Psoas muscle (tissue), 7 donors: ENCODE measurements at regions not wholly inside any gene's neighbourhood (a gene's known extent, or its start where the extent isn't known, plus 50 kb on each side); places are given as distances from the start of the nearest gene placed in this dataset.

Source experiments
- ATAC-seq, 4 donors: fragments of 200-7000 bp; cut with Tn5 transposase; one replicate each; pipeline ENCODE4 v1.9.1; 2020; ENCODE audit warnings: moderate library complexity in 3 of 4, mild to moderate bottlenecking in 2 of 4
- DNase-seq, 2 donors: peaks; one replicate each; pipeline ENCODE4 v3.0.0-alpha.2; 2020
- H3K27ac ChIP-seq: fragments of 200-600 bp; one replicate; pipeline ENCODE4 v1.8.0; 2022
- H3K27me3 ChIP-seq, 3 donors: fragments of 200-600 bp in 1 of 3; one replicate each; pipeline versions ENCODE4 v1.6.1 to v1.8.0; 2013 to 2022; ENCODE audit warnings: low read length in 2 of 3, mild to moderate bottlenecking in 2 of 3, moderate library complexity in 1 of 3; ENCODE audit not compliant: insufficient read depth in 3 of 3
- H3K36me3 ChIP-seq, 2 donors: fragments of 200-600 bp in 1 of 2; one replicate each; pipeline versions ENCODE4 v1.6.1 to v1.8.0; 2013 to 2022; ENCODE audit warnings: low read depth in 1 of 2, mild to moderate bottlenecking in 1 of 2, moderate library complexity in 1 of 2; ENCODE audit not compliant: insufficient read depth in 1 of 2
- H3K4me1 ChIP-seq: fragments of 200-600 bp; one replicate; pipeline ENCODE4 v1.8.0; 2022
- H3K4me3 ChIP-seq: fragments of 200-600 bp; one replicate; pipeline ENCODE4 v1.8.0; 2022; ENCODE audit warnings: mild to moderate bottlenecking
- H3K9me3 ChIP-seq: fragments of 200-600 bp; one replicate; pipeline ENCODE4 v1.8.0; 2022
- CTCF ChIP-seq: fragments of 200-600 bp; IDR thresholded peaks from one replicate; pipeline ENCODE4 v1.8.0; 2022; ENCODE audit warnings: antibody characterized with exemption
- WGBS, 3 donors: extraction: QIAGEN DNeasy Blood & Tissue Kit; methylation state at CpG; one replicate each; pipeline versions ENCODE4 v1.1.6 to v1.1.7; 2013; 5-methylcytosine and 5-hydroxymethylcytosine counted together
- intact Hi-C, 2 donors: fragments of 100-400 bp; cut with DNase I; formaldehyde crosslinking; loops; one replicate each; pipeline versions ENCODE4 v1.11.0 to v1.14.2; 2022
- donor health status: healthy with polysubstance abuse.
- donor health status: DM: no; HTN: no; CAD: no; lungs with moderate emphysema.
- donor health status: Bipolar disorder and iron deficiency.
- donor health status: healthy.
- donor health status: DM: yes; HTN: yes; CAD: no.
- donor health status: DM: no; HTN: no; CAD: no.
- donor health status: DM: yes; HTN: yes; CAD: no.

DNA sequence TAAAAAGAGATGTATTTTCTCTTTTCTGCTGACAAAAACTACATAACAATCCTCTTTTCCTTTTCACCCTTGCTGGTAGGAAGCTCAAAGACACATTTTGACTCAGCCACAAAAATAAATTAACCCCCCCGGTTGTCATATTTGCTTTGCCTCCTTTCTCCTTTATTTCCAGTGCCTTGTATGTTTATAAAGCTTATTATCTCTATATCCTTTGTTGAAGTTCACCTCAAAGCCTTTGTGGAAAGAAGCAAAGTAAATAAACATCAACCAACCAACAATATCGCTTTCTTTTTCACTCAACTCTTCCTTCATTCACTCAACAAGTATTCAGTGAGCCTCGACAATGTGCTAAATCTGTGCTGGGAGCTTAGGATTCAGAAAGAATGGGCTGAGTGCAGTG is 276.5 kb upstream of the ID2 start:
- no peaks in the 10 kb centered on the region for H3K9me3 ChIP-seq
- WGBS, 3 donors = 96% methylated on average over 3 of the region's 3 CpGs
- H3K36me3 ChIP-seq = no peaks in the 10 kb centered on the region
- TF ChIP-seq CTCF = no peak
- DNase-seq (no peak), ATAC-seq (no peak)
- no peaks in the 10 kb centered on the region for H3K27me3 ChIP-seq
- no peak overlapping the region for H3K4me3 ChIP-seq
- intact Hi-C loops = no loop called here
- no peak overlapping the region for H3K27ac ChIP-seq
- no peaks in the 10 kb centered on the region for H3K4me1 ChIP-seq

DNA sequence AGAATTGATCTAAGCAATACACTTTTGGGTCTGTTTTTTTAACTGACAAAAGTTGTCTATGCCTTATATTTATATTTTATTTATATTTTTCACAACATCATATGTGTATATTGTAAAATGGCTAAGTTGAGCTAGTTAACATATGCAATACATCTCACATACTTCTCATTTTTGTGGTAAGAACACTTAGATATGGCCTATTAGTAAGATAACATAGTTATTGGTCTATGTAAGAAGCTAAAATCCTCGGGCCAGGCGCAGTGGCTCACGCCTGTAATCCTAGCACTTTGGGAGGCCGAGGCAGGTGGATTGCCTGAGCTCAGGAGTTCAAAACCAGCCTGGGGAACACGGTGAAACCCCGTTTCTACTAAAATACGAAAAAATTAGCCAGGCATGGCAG is 275.6 kb upstream of the ID2 start:
- no peaks in the 10 kb centered on the region for H3K9me3 ChIP-seq
- TF ChIP-seq CTCF = no peak
- H3K36me3 ChIP-seq = no peaks in the 10 kb centered on the region
- intact Hi-C loops = no loop called here
- WGBS, 3 donors = 63 to 78% (median 74%) methylated on average over 7 of the region's 7 CpGs
- H3K27me3 ChIP-seq = no peaks in the 10 kb centered on the region
- ATAC-seq = no peak
- no peaks in the 10 kb centered on the region for H3K4me1 ChIP-seq
- H3K27ac ChIP-seq = no peak overlapping the region
- DNase-seq = no peak
- no peak overlapping the region for H3K4me3 ChIP-seq

GRCh38 chr2:8407332-8407731 is 274.5 kb upstream of the ID2 start:
- whole genome bisulfite sequencing, 3 donors = 94 to 100% (median 97%) methylated on average over 3 of the region's 3 CpGs
- no peak for TF ChIP-seq CTCF
- Histone ChIP-seq H3K4me3 (no peak overlapping the region), H3K27ac (no peak overlapping the region), H3K36me3 (no peaks in the 10 kb centered on the region), H3K4me1 (no peaks in the 10 kb centered on the region), H3K9me3 (no peaks in the 10 kb centered on the region), H3K27me3 (no peaks in the 10 kb centered on the region)
- DNase-seq (no peak), ATAC-seq (no peak)
- intact Hi-C loops = no loop called here

DNA sequence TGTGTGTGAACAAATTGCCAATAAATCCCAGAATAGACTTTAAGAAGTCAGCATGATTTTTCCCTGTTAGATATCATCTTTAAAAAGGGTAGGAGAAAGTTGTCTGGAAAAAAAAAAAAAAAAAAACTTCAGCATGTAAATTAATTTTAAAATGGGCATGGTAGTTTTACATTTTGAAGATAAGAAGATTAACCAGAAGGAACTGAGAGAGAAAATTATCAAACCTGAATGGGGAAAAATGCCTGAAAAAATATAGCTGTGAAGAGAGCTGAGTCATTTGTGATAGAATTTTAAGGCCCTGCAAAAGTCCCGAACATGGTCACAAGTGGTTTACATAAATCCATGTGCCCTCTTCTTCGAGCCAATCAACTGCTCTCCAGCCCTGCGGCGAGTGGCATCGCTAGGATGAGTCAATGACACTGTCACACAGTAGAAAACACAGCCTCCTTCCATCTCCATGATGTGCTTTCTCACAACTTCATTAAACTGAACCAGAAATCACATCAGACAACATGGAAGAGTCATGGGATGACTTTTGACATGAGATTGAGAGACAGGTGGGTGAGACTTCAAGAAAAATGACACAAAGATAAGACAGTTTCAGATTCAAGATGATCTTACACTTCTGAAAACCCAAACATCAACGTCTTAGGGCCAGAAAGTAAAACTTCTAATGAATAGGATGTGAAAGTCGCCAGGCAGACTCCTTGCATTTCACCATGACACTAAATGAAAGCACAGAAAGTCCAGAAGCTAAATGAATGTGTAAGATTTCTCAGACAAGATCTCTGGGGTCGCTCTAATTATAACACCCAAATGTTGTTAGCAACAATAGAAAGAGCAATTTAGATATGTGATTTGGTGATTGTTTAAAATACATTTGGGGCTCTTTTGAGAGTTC is 273.0 kb upstream of the ID2 start:
- TF ChIP-seq CTCF = no peak
- ATAC-seq (no peak), DNase-seq (no peak)
- Histone ChIP-seq H3K36me3 (no peaks in the 10 kb centered on the region), H3K4me3 (no peak overlapping the region), H3K27ac (no peak overlapping the region), H3K9me3 (no peaks in the 10 kb centered on the region), H3K4me1 (no peaks in the 10 kb centered on the region), H3K27me3 (no peaks in the 10 kb centered on the region)
- intact Hi-C loops = no loop called here
- 88 to 93% (median 89%) methylated on average over 8 of the region's 8 CpGs for WGBS, 3 donors
